Heart right ventricle (tissue), 16 donors: ENCODE measurements at regions not wholly inside any gene's neighbourhood (a gene's known extent, or its start where the extent isn't known, plus 50 kb on each side); places are given as distances from the start of the nearest gene placed in this dataset.

ENCODE experiments used
- ATAC-seq, 8 donors: fragments of 200-7000 bp; cut with Tn5 transposase; one replicate each; pipeline ENCODE4 v1.9.1; 2020; ENCODE audit warnings: mild to moderate bottlenecking in 8 of 8, moderate library complexity in 8 of 8, moderate number of reproducible peaks in 1 of 8
- DNase-seq, 2 donors: peaks; one replicate each; pipeline ENCODE4 v3.0.0-alpha.2; 2020
- H3K27ac ChIP-seq, 10 donors: fragments of 200-600 bp; sonication (generic) in 2 of 10; one replicate each; pipeline versions ENCODE4 v1.5.0 to v1.8.0; 2020 to 2022; ENCODE audit warnings: mild to moderate bottlenecking in 3 of 10
- H3K27me3 ChIP-seq, 7 donors: fragments of 200-600 bp; one replicate each; pipeline ENCODE4 v1.8.0; 2021 to 2022; ENCODE audit warnings: mild to moderate bottlenecking in 2 of 7
- H3K36me3 ChIP-seq, 9 donors: fragments of 200-600 bp; sonication (generic) in 1 of 9; one replicate each; pipeline versions ENCODE4 v1.5.0 to v1.8.0; 2020 to 2022; ENCODE audit warnings: mild to moderate bottlenecking in 2 of 9
- H3K4me1 ChIP-seq, 9 donors: fragments of 200-600 bp; sonication (generic) in 1 of 9; one replicate each; pipeline versions ENCODE4 v1.5.0 to v1.8.0; 2020 to 2022; ENCODE audit warnings: mild to moderate bottlenecking in 4 of 9
- H3K4me3 ChIP-seq, 10 donors: fragments of 200-600 bp; sonication (generic) in 2 of 10; one replicate each; pipeline versions ENCODE4 v1.5.0 to v1.8.0; 2020 to 2022; ENCODE audit warnings: mild to moderate bottlenecking in 7 of 10, moderate library complexity in 2 of 10
- H3K9me3 ChIP-seq, 11 donors: fragments of 200-600 bp in 10 of 11; sonication (generic) in 2 of 11; one replicate each; pipeline versions ENCODE4 v1.5.0 to v1.8.0; 2013 to 2022; ENCODE audit warnings: mild to moderate bottlenecking in 2 of 11, control low read depth in 1 of 11, moderate library complexity in 1 of 11
- CTCF ChIP-seq, 9 donors: fragments of 200-600 bp; sonication (generic) in 2 of 9; IDR thresholded peaks; one replicate each; pipeline versions ENCODE4 v1.5.0 to v1.8.0; 2021 to 2022; ENCODE audit warnings: antibody characterized with exemption in 9 of 9, mild to moderate bottlenecking in 5 of 9, moderate library complexity in 1 of 9
- WGBS, 2 donors: extraction: QIAGEN DNeasy Blood & Tissue Kit; methylation state at CpG; one replicate each; pipeline ENCODE4 v1.1.7; 2013; ENCODE audit warnings: inconsistent platforms in 1 of 2; 5-methylcytosine and 5-hydroxymethylcytosine counted together
- intact Hi-C, 10 donors: fragments of 100-400 bp; cut with DNase I; formaldehyde crosslinking; loops; one replicate each; pipeline versions ENCODE4 v1.11.1 to v1.14.2; 2022
- donor health status: Arrhythmogenic right ventricular cardiomyopathy.
- donor health status: ischemic (EF 13 %, LVEDD 7.1; RV severe dilation, severe dysfunction).
- donor health status: healthy with polysubstance abuse.
- donor health status: DM: no; HTN: yes; CAD: no.
- donor health status: DM: no; HTN: no; CAD: no.
- donor health status: ischemic (EF 25% LVEDD 6.9; RV normal size, moderate dysfunction).
- donor health status: ischemic (EF 25% LVEDD 5.7; RV mildly dilated, moderate dysfunction).
- donor health status: healthy.
- donor health status: DM: yes; HTN: yes; CAD: no.
- donor health status: Ischemic cardiomyopathy.
- donor health status: ischemic (EF 35%, LVEDD 5.7; RV mildly dilated, moderate dysfunction).
- donor health status: nonischemic (EF 11% LVEDD 7.7; RV severe dilation, severe dysfunction).
- donor health status: DM: yes; HTN: yes; CAD: no.
- donor health status: PGD.
- donor health status: ischemic (EF 29% LVEDD 5.4; RV normal size, mild dysfunction).
- donor health status: nonischemic (EF 23%, LVEDD 6.1; RV moderate dilation, normal function).

- Histone ChIP-seq H3K36me3 (no peaks in the 10 kb centered on the region), H3K4me1 (no peaks in the 10 kb centered on the region), H3K27ac (no peak overlapping the region), H3K4me3 (no peak overlapping the region), H3K9me3 (peaks cover 0 to 30% (median 6%) of the 10 kb centered on the region in 11 donors), H3K27me3 (no peaks in the 10 kb centered on the region)
- no peak for TF ChIP-seq CTCF (IDR thresholded peaks at IDR 0.05)
- ATAC-seq, result no peak
- 72% methylated on average over 2 of the region's 2 CpGs for WGBS, 2 donors
- intact Hi-C loops, result no loop called here
- DNase-seq, result no peak
Measured at GRCh38 chr17:53119773-53120172, 703.0 kb upstream of the KIF2B start.

DNA sequence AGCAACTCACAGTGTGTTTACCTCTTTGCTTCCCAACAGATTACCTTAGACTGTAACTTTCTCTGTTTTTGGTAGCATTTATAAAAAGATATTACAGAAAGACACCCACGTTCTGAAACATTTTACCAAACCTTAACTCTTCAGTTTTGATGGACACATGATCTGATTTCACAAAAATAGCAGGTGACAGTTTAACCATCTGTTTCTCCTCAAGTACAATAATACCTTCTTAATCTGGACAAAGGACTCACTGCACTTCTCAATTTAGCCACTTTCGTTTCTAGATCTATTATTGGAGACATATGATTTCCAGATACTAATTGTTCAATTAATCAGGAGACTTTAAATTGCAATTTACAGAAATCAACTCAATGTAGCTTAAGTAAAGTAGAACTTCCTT, 703.8 kb upstream of the KIF2B start:
- WGBS, 2 donors, result 34% methylated on average over 2 of the region's 2 CpGs

DNA sequence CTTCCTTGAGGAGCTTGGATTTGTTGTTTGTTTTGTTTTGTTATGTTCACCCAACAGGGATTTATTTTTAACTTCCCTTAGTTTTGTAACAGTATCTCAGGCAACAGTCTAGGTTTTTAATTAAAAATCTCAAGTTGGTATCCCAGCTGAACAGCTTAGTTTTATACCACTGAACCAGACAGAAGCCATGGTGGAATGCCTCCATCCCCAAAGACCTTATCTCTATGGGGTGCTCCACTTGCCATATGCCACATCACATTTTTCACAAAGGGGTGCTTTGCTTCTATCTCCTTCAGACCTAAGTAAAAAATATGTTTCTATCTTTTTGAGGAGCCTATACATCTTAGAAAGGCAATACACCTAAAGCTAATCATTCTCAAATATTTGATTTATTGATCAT, 715.8 kb upstream of the KIF2B start:
- intact Hi-C loops, result no loop called here
- ATAC-seq, result no peak

More for the DNA sequence above, 703.8 kb upstream of the KIF2B start:
- H3K9me3 ChIP-seq, result peaks cover 0 to 30% (median 6%) of the 10 kb centered on the region in 11 donors
- no peak overlapping the region for H3K4me3 ChIP-seq
- DNase-seq (no peak), ATAC-seq (no peak)
- H3K27me3 ChIP-seq, result no peaks in the 10 kb centered on the region
- no peak overlapping the region for H3K27ac ChIP-seq
- intact Hi-C loops, result no loop called here
- H3K36me3 ChIP-seq, result no peaks in the 10 kb centered on the region
- H3K4me1 ChIP-seq, result no peaks in the 10 kb centered on the region
- TF ChIP-seq CTCF (IDR thresholded peaks at IDR 0.05), result no peak

GRCh38 chr17:53101706-53102105, 721.0 kb upstream of the KIF2B start:
- Histone ChIP-seq H3K36me3 (no peaks in the 10 kb centered on the region), H3K27ac (no peak overlapping the region), H3K9me3 (peaks cover 0 to 8% (median 0%) of the 10 kb centered on the region in 11 donors), H3K4me3 (no peak overlapping the region), H3K27me3 (no peaks in the 10 kb centered on the region), H3K4me1 (no peaks in the 10 kb centered on the region)
- TF ChIP-seq CTCF (IDR thresholded peaks at IDR 0.05), result no peak
- ATAC-seq (no peak), DNase-seq (no peak)
- 92 to 98% methylated on average over 2 of the region's 2 CpGs for WGBS, 2 donors
- intact Hi-C loops, result no loop called here

More for the DNA sequence above, 715.8 kb upstream of the KIF2B start:
- Histone ChIP-seq H3K9me3 (peaks cover 0 to 7% (median 0%) of the 10 kb centered on the region in 11 donors), H3K36me3 (no peaks in the 10 kb centered on the region), H3K4me1 (no peaks in the 10 kb centered on the region), H3K4me3 (no peak overlapping the region), H3K27me3 (no peaks in the 10 kb centered on the region), H3K27ac (no peak overlapping the region)
- DNase-seq, result no peak
- no peak for TF ChIP-seq CTCF (IDR thresholded peaks at IDR 0.05)

DNA sequence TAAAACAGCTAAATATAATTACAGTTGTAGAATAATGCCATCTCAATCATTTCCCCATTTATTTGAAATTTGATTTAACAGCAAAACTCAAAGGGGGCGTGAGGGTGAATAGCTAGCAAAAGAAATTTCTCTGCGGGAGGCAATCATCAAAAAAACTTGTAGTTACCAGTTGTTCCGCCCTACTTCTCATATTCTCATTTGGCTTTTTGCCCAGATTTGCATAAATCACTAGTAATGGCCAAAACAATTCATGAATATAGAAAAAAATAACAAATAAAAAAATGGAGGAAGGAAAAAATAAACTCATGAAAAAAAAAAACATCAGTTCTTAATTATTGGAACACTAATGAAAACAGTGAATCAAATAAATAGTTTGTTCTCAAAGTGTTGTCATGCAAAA, 722.6 kb upstream of the KIF2B start:
- 64 to 67% methylated on average over 3 of the region's 3 CpGs for WGBS, 2 donors
- no peak for DNase-seq
- Histone ChIP-seq H3K9me3 (peaks cover 0 to 8% (median 0%) of the 10 kb centered on the region in 11 donors), H3K36me3 (no peaks in the 10 kb centered on the region), H3K4me3 (no peak overlapping the region), H3K27ac (no peak overlapping the region), H3K27me3 (no peaks in the 10 kb centered on the region), H3K4me1 (no peaks in the 10 kb centered on the region)
- no peak for ATAC-seq
- TF ChIP-seq CTCF (IDR thresholded peaks at IDR 0.05), result no peak
- intact Hi-C loops, result no loop called here
